ENCODE measurements at regions not wholly inside any gene's neighbourhood (a gene's known extent, or its start where the extent isn't known, plus 50 kb on each side); places are given as distances from the start of the nearest gene placed in this dataset.

DNA sequence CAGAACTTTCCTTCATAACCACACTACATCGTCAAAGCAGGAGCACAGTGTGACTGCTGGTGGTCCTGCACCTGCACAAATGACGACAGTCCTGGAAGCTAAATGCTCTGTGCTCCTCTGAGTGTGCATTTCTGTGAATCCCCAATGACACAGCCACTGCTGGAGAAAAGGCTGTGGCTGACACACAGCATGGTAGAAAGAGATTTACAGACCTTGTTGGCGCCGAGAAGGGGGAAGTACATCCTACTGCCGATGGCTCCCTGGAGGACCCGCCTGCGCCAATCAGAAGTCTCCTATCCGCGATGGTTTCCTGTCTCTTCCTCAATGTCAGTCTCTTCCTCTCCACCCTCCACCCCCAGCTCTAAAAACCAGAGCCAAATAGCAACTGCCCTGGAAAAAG, 115.4 kb upstream of the RAB4A start:
- no peaks in the 10 kb centered on the region for H3K27me3 ChIP-seq (ENCODE audit: insufficient read depth, low read depth, low read length)
- no peaks in the 10 kb centered on the region for H3K36me3 ChIP-seq (ENCODE audit: insufficient read depth, low read length)
- H3K4me3 ChIP-seq (ENCODE audit: low read length), result no peak overlapping the region
- TF ChIP-seq POLR2AphosphoS5 (IDR thresholded peaks at IDR 0.05), result no peak
- TF ChIP-seq, protein P1, sequence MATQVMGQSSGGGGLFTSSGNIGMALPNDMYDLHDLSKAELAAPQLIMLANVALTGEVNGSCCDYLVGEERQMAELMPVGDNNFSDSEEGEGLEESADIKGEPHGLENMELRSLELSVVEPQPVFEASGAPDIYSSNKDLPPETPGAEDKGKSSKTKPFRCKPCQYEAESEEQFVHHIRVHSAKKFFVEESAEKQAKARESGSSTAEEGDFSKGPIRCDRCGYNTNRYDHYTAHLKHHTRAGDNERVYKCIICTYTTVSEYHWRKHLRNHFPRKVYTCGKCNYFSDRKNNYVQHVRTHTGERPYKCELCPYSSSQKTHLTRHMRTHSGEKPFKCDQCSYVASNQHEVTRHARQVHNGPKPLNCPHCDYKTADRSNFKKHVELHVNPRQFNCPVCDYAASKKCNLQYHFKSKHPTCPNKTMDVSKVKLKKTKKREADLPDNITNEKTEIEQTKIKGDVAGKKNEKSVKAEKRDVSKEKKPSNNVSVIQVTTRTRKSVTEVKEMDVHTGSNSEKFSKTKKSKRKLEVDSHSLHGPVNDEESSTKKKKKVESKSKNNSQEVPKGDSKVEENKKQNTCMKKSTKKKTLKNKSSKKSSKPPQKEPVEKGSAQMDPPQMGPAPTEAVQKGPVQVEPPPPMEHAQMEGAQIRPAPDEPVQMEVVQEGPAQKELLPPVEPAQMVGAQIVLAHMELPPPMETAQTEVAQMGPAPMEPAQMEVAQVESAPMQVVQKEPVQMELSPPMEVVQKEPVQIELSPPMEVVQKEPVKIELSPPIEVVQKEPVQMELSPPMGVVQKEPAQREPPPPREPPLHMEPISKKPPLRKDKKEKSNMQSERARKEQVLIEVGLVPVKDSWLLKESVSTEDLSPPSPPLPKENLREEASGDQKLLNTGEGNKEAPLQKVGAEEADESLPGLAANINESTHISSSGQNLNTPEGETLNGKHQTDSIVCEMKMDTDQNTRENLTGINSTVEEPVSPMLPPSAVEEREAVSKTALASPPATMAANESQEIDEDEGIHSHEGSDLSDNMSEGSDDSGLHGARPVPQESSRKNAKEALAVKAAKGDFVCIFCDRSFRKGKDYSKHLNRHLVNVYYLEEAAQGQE (IDR thresholded peaks at IDR 0.05; ENCODE audit: borderline replicate concordance), result no peak
- TF ChIP-seq, protein P2, sequence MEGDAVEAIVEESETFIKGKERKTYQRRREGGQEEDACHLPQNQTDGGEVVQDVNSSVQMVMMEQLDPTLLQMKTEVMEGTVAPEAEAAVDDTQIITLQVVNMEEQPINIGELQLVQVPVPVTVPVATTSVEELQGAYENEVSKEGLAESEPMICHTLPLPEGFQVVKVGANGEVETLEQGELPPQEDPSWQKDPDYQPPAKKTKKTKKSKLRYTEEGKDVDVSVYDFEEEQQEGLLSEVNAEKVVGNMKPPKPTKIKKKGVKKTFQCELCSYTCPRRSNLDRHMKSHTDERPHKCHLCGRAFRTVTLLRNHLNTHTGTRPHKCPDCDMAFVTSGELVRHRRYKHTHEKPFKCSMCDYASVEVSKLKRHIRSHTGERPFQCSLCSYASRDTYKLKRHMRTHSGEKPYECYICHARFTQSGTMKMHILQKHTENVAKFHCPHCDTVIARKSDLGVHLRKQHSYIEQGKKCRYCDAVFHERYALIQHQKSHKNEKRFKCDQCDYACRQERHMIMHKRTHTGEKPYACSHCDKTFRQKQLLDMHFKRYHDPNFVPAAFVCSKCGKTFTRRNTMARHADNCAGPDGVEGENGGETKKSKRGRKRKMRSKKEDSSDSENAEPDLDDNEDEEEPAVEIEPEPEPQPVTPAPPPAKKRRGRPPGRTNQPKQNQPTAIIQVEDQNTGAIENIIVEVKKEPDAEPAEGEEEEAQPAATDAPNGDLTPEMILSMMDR (IDR thresholded peaks at IDR 0.05; ENCODE audit: poor library complexity, severe bottlenecking), result no peak
- TF ChIP-seq EZH2 (IDR thresholded peaks at IDR 0.05; ENCODE audit: borderline replicate concordance, insufficient read depth, low read length, poor library complexity, severe bottlenecking), result no peak
- TF ChIP-seq TAF1 (IDR thresholded peaks at IDR 0.05; ENCODE audit: low read depth), result no peak
- H3K4me2 ChIP-seq (ENCODE audit: low read length), result no peak overlapping the region
- no peak overlapping the region for H3K27ac ChIP-seq (ENCODE audit: low read length)
- no peaks in the 10 kb centered on the region for H3K9me3 ChIP-seq (ENCODE audit: low read length)
- no peaks in the 10 kb centered on the region for H3K79me2 ChIP-seq (replicated peaks; ENCODE audit: insufficient read depth, low read length)
- no peak overlapping the region for H2AFZ ChIP-seq (ENCODE audit: low read depth, low read length)
- H4K20me1 ChIP-seq (ENCODE audit: insufficient read depth), result no peaks in the 10 kb centered on the region
- no peaks in the 10 kb centered on the region for H3F3A ChIP-seq (ENCODE audit: insufficient read depth, low read length, poor library complexity, severe bottlenecking)
- no peaks in the 10 kb centered on the region for H3K9me2 ChIP-seq (ENCODE audit: insufficient read depth, low read length)
- no peak overlapping the region for H3K9ac ChIP-seq (ENCODE audit: low read length)

DNA sequence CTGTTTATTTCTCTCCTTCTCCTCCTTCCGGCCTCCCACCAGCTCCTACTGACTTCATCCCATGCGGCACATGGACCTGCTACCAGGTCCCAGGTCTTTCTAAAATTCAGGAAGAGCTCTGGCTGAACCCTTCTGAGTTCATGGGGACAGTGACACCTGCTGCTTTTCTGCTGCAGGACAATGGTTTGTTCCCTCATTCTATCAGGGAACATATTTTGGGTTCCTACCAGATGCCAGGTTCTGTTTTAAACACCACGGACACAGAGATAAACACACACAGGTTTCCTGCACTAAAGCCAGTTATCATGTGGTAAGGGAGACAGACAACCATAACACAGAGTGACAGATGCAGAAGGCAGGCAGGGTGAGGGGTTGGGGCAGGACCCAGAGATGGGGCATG, 114.0 kb upstream of the RAB4A start:
- H3F3A ChIP-seq (ENCODE audit: insufficient read depth, low read length, poor library complexity, severe bottlenecking), result no peaks in the 10 kb centered on the region
- no peak overlapping the region for H3K27ac ChIP-seq (ENCODE audit: low read length)

More for the DNA sequence above, 114.0 kb upstream of the RAB4A start:
- H3K36me3 ChIP-seq (ENCODE audit: insufficient read depth, low read length), result no peaks in the 10 kb centered on the region
- H2AFZ ChIP-seq (ENCODE audit: low read depth, low read length), result no peak overlapping the region
- no peaks in the 10 kb centered on the region for H3K9me2 ChIP-seq (ENCODE audit: insufficient read depth, low read length)
- no peaks in the 10 kb centered on the region for H3K79me2 ChIP-seq (replicated peaks; ENCODE audit: insufficient read depth, low read length)
- no peak overlapping the region for H3K4me2 ChIP-seq (ENCODE audit: low read length)
- TF ChIP-seq TAF1 (IDR thresholded peaks at IDR 0.05; ENCODE audit: low read depth) (no peak), MXI1 (conservative IDR thresholded peaks at IDR 0.05; ENCODE audit: poor library complexity, severe bottlenecking) (no peak), SMC3 (conservative IDR thresholded peaks at IDR 0.05; ENCODE audit: poor library complexity) (peak; percentile 32), POLR2AphosphoS5 (IDR thresholded peaks at IDR 0.05) (no peak), EZH2 (IDR thresholded peaks at IDR 0.05; ENCODE audit: borderline replicate concordance, insufficient read depth, low read length, poor library complexity, severe bottlenecking) (no peak), RAD21 (conservative IDR thresholded peaks at IDR 0.05) (peak; percentile 36), EP300 (conservative IDR thresholded peaks at IDR 0.05; ENCODE audit: poor library complexity, severe bottlenecking) (no peak)
- TF ChIP-seq, protein P2 (IDR thresholded peaks at IDR 0.05; ENCODE audit: poor library complexity, severe bottlenecking), result no peak
- TF ChIP-seq, protein P1 (IDR thresholded peaks at IDR 0.05; ENCODE audit: borderline replicate concordance), result no peak
- no peak overlapping the region for H3K9ac ChIP-seq (ENCODE audit: low read length)
- H3K27me3 ChIP-seq (ENCODE audit: insufficient read depth, low read depth, low read length), result no peaks in the 10 kb centered on the region
- H4K20me1 ChIP-seq (ENCODE audit: insufficient read depth), result no peaks in the 10 kb centered on the region
- H3K9me3 ChIP-seq (ENCODE audit: low read length), result no peaks in the 10 kb centered on the region
- no peak overlapping the region for H3K4me3 ChIP-seq (ENCODE audit: low read length)
